Natural killer cell treated with Interleukin-12 subunit alpha and Interleukin-12 subunit beta and Interleukin-15 and Interleukin-18, amount 100 ng/mL, for 72 hours (primary cell): ENCODE measurements at regions not wholly inside any gene's neighbourhood (a gene's known extent, or its start where the extent isn't known, plus 50 kb on each side); places are given as distances from the start of the nearest gene placed in this dataset.

Source experiments
- ATAC-seq, 2 donors: fragments of 150-1000 bp; cut with Tn5 transposase in 1 of 2; sonication (Bioruptor Pico), chemical (Tn5 transposase) in 1 of 2; 2 replicates each; pipeline ENCODE4 v1.10.0; 2021
- DNase-seq: peaks from one replicate; pipeline ENCODE4 v3.0.0; 2022; ENCODE audit warnings: low spot score
- H3K27ac Mint-ChIP-seq, 2 donors: 1 replicate in 1 of 2; 2 replicates in 1 of 2; pipeline ENCODE4 v1.8.0; 2022; ENCODE audit warnings: mixed read lengths in 2 of 2, mild to moderate bottlenecking in 1 of 2, moderate library complexity in 1 of 2
- H3K27me3 Mint-ChIP-seq, 2 donors: 1 replicate in 1 of 2; 2 replicates in 1 of 2; pipeline ENCODE4 v1.8.0; 2022; ENCODE audit warnings: mixed read lengths in 2 of 2
- H3K36me3 Mint-ChIP-seq: one replicate; pipeline ENCODE4 v1.8.0; 2022; ENCODE audit warnings: mixed read lengths
- H3K4me1 Mint-ChIP-seq, 2 donors: 1 replicate in 1 of 2; 2 replicates in 1 of 2; pipeline ENCODE4 v1.8.0; 2022; ENCODE audit warnings: low read depth in 2 of 2, mixed read lengths in 2 of 2, mild to moderate bottlenecking in 1 of 2
- H3K4me3 Mint-ChIP-seq: one replicate; pipeline ENCODE4 v1.8.0; 2022; ENCODE audit warnings: mixed read lengths
- H3K9me3 Mint-ChIP-seq: 2 replicates; pipeline ENCODE4 v1.8.0; 2022; ENCODE audit warnings: mixed read lengths

- Mint-ChIP-seq H3K4me3 (no peak overlapping the region), H3K27me3 (no peaks in the 10 kb centered on the region), H3K36me3 (peaks cover 11% of the 10 kb centered on the region), H3K9me3 (peaks cover 11% of the 10 kb centered on the region), H3K27ac (no peak overlapping the region), H3K4me1 (no peaks in the 10 kb centered on the region)
- ATAC-seq, result no peak
- DNase-seq, result no peak
Measured at GRCh38 chr9:82346040-82346439, 357.5 kb downstream of the SPATA31D1 start.

- no peak overlapping the region for H3K4me3 Mint-ChIP-seq
- H3K4me1 Mint-ChIP-seq, result no peaks in the 10 kb centered on the region
- H3K9me3 Mint-ChIP-seq, result peaks cover 6% of the 10 kb centered on the region
- no peak for ATAC-seq
- no peaks in the 10 kb centered on the region for H3K27me3 Mint-ChIP-seq
- no peak overlapping the region for H3K27ac Mint-ChIP-seq
- H3K36me3 Mint-ChIP-seq, result no peaks in the 10 kb centered on the region
- DNase-seq, result no peak
Measured at GRCh38 chr9:82353631-82354278, 365.2 kb downstream of the SPATA31D1 start.

GRCh38 chr9:82354279-82354659 lies 365.7 kb downstream of the SPATA31D1 start:
- ATAC-seq, result no peak
- Mint-ChIP-seq H3K4me3 (no peak overlapping the region), H3K9me3 (peaks cover 3% of the 10 kb centered on the region), H3K4me1 (no peaks in the 10 kb centered on the region), H3K27me3 (no peaks in the 10 kb centered on the region), H3K36me3 (no peaks in the 10 kb centered on the region), H3K27ac (no peak overlapping the region)
- no peak for DNase-seq

- Mint-ChIP-seq H3K9me3 (peaks cover 3% of the 10 kb centered on the region), H3K36me3 (no peaks in the 10 kb centered on the region), H3K27me3 (no peaks in the 10 kb centered on the region), H3K4me1 (no peaks in the 10 kb centered on the region), H3K27ac (no peak overlapping the region), H3K4me3 (no peak overlapping the region)
- ATAC-seq, result no peak
- no peak for DNase-seq
Measured at GRCh38 chr9:82356131-82356530, 367.6 kb downstream of the SPATA31D1 start.

GRCh38 chr9:82356871-82357270 lies 368.3 kb downstream of the SPATA31D1 start:
- Mint-ChIP-seq H3K27me3 (no peaks in the 10 kb centered on the region), H3K36me3 (no peaks in the 10 kb centered on the region), H3K4me3 (no peak overlapping the region), H3K27ac (no peak overlapping the region), H3K4me1 (no peaks in the 10 kb centered on the region), H3K9me3 (peaks cover 7% of the 10 kb centered on the region)
- no peak for ATAC-seq
- DNase-seq, result no peak

- ATAC-seq, result no peak
- no peak for DNase-seq
- Mint-ChIP-seq H3K36me3 (no peaks in the 10 kb centered on the region), H3K9me3 (peaks cover 8% of the 10 kb centered on the region), H3K27me3 (no peaks in the 10 kb centered on the region), H3K27ac (no peak overlapping the region), H3K4me3 (no peak overlapping the region), H3K4me1 (no peaks in the 10 kb centered on the region)
Measured at GRCh38 chr9:82363198-82363597, 374.6 kb downstream of the SPATA31D1 start.

- ATAC-seq (no peak), DNase-seq (no peak)
- Mint-ChIP-seq H3K9me3 (peaks cover 9% of the 10 kb centered on the region), H3K27me3 (no peaks in the 10 kb centered on the region), H3K27ac (no peak overlapping the region), H3K36me3 (no peaks in the 10 kb centered on the region), H3K4me1 (no peaks in the 10 kb centered on the region), H3K4me3 (no peak overlapping the region)
Measured at GRCh38 chr9:82363682-82364081, 375.1 kb downstream of the SPATA31D1 start.

GRCh38 chr9:82367016-82367415 lies 378.4 kb downstream of the SPATA31D1 start:
- ATAC-seq (no peak), DNase-seq (no peak)
- Mint-ChIP-seq H3K4me1 (no peaks in the 10 kb centered on the region), H3K4me3 (no peak overlapping the region), H3K9me3 (peaks cover 6% of the 10 kb centered on the region), H3K36me3 (no peaks in the 10 kb centered on the region), H3K27ac (no peak overlapping the region), H3K27me3 (no peaks in the 10 kb centered on the region)

GRCh38 chr9:82367929-82368328 lies 379.4 kb downstream of the SPATA31D1 start:
- Mint-ChIP-seq H3K27me3 (no peaks in the 10 kb centered on the region), H3K27ac (no peak overlapping the region), H3K9me3 (peaks cover 6% of the 10 kb centered on the region), H3K36me3 (no peaks in the 10 kb centered on the region), H3K4me1 (no peaks in the 10 kb centered on the region), H3K4me3 (no peak overlapping the region)
- ATAC-seq, result no peak
- DNase-seq, result no peak

- no peak overlapping the region for H3K4me3 Mint-ChIP-seq
Measured at GRCh38 chr9:82369251-82369945, 380.8 kb downstream of the SPATA31D1 start.

GRCh38 chr9:82375041-82375440 lies 386.5 kb downstream of the SPATA31D1 start:
- Mint-ChIP-seq H3K27me3 (no peaks in the 10 kb centered on the region), H3K9me3 (peaks cover 12% of the 10 kb centered on the region), H3K36me3 (peaks cover 4% of the 10 kb centered on the region), H3K27ac (no peak overlapping the region), H3K4me3 (no peak overlapping the region), H3K4me1 (no peaks in the 10 kb centered on the region)
- DNase-seq (no peak), ATAC-seq (no peak)

More at GRCh38 chr9:82369251-82369945, 380.8 kb downstream of the SPATA31D1 start:
- DNase-seq (no peak), ATAC-seq (no peak)
- Mint-ChIP-seq H3K27me3 (no peaks in the 10 kb centered on the region), H3K9me3 (peaks cover 6% of the 10 kb centered on the region), H3K4me1 (no peaks in the 10 kb centered on the region), H3K27ac (no peak overlapping the region), H3K36me3 (no peaks in the 10 kb centered on the region)

GRCh38 chr9:82376677-82377232 lies 388.2 kb downstream of the SPATA31D1 start:
- Mint-ChIP-seq H3K9me3 (peaks cover 12% of the 10 kb centered on the region), H3K36me3 (peaks cover 4% of the 10 kb centered on the region), H3K4me3 (no peak overlapping the region), H3K27me3 (no peaks in the 10 kb centered on the region), H3K4me1 (no peaks in the 10 kb centered on the region), H3K27ac (no peak overlapping the region)
- no peak for ATAC-seq
- no peak for DNase-seq

- Mint-ChIP-seq H3K4me1 (no peaks in the 10 kb centered on the region), H3K27ac (no peak overlapping the region), H3K9me3 (peaks cover 4% of the 10 kb centered on the region), H3K36me3 (peaks cover 4% of the 10 kb centered on the region), H3K4me3 (no peak overlapping the region), H3K27me3 (no peaks in the 10 kb centered on the region)
- ATAC-seq, result no peak
- no peak for DNase-seq
Measured at GRCh38 chr9:82382887-82383616, 394.5 kb downstream of the SPATA31D1 start.

- Mint-ChIP-seq H3K27ac (no peak overlapping the region), H3K4me1 (no peaks in the 10 kb centered on the region), H3K9me3 (peaks cover 14% of the 10 kb centered on the region), H3K4me3 (no peak overlapping the region), H3K27me3 (no peaks in the 10 kb centered on the region), H3K36me3 (peaks cover 7% of the 10 kb centered on the region)
- ATAC-seq (no peak), DNase-seq (no peak)
Measured at GRCh38 chr9:82385633-82386032, 397.1 kb downstream of the SPATA31D1 start.
